ENCODE measurements at regions not wholly inside any gene's neighbourhood (a gene's known extent, or its start where the extent isn't known, plus 50 kb on each side); places are given as distances from the start of the nearest gene placed in this dataset.
"Not testable (repeated sequence)": the region's sequence is repeated elsewhere in the genome, so short reads cannot be mapped to it uniquely, and the experiment has no call there.

DNA sequence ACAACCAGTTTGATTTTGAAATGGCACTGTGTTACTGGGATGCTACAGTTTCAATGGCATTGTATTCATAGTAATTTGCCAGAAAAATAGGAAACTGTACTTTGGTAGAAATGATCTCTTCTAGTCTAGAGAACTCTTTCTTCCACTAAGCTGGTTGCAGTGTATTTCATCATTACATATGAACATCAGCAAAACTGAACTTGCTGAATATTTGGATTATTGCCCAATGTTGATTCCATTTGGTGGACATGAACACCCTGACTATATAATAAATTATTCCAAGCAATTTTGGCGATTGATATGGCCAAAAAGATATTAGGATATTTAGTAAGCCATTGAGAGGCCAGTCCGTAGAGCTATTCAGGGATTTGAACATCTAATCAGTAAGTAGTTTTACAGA is 191.8 kb upstream of the CXorf66 start:
- TF ChIP-seq, protein P1, sequence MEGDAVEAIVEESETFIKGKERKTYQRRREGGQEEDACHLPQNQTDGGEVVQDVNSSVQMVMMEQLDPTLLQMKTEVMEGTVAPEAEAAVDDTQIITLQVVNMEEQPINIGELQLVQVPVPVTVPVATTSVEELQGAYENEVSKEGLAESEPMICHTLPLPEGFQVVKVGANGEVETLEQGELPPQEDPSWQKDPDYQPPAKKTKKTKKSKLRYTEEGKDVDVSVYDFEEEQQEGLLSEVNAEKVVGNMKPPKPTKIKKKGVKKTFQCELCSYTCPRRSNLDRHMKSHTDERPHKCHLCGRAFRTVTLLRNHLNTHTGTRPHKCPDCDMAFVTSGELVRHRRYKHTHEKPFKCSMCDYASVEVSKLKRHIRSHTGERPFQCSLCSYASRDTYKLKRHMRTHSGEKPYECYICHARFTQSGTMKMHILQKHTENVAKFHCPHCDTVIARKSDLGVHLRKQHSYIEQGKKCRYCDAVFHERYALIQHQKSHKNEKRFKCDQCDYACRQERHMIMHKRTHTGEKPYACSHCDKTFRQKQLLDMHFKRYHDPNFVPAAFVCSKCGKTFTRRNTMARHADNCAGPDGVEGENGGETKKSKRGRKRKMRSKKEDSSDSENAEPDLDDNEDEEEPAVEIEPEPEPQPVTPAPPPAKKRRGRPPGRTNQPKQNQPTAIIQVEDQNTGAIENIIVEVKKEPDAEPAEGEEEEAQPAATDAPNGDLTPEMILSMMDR (IDR thresholded peaks at IDR 0.05; ENCODE audit: control insufficient read depth, extremely low read depth, insufficient read depth) = no peak
- no peak for DNase-seq (ENCODE audit: low read depth)
- no peak overlapping the region for H3K4me3 ChIP-seq (ENCODE audit: low read depth, low read length)

DNA sequence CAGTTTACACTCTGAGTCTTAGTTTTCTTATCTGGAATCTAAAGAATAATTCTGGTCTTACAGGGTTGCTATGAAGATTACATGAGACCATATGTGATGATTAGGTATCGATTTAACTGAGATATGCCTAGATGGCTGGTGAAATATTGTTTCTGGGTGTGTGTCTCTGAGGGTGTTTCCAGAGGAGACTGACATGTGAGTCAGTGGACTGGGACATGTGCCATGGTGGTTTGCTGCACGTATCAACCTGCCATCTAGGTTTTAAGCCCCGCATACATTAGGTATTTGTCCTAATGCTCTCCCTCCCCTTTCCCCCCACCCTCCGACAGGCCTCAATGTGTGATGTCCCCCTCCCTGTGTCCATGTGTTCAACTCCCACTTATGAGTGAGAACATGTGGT is 186.0 kb upstream of the CXorf66 start:
- no peak for DNase-seq (ENCODE audit: low read depth)
- no peak overlapping the region for H3K4me3 ChIP-seq (ENCODE audit: low read depth, low read length)
- TF ChIP-seq, protein P1 (IDR thresholded peaks at IDR 0.05; ENCODE audit: control insufficient read depth, extremely low read depth, insufficient read depth) = no peak

GRCh38 chrX:140149761-140150160 is 184.4 kb upstream of the CXorf66 start:
- TF ChIP-seq, protein P1 (IDR thresholded peaks at IDR 0.05; ENCODE audit: control insufficient read depth, extremely low read depth, insufficient read depth) = no peak
- no peak for DNase-seq (ENCODE audit: low read depth)
- no peak overlapping the region for H3K4me3 ChIP-seq (ENCODE audit: low read depth, low read length)

- TF ChIP-seq, protein P1 (IDR thresholded peaks at IDR 0.05; ENCODE audit: control insufficient read depth, extremely low read depth, insufficient read depth) = peak; percentile 46
- peak; percentile 3 for DNase-seq (ENCODE audit: low read depth)
- H3K4me3 ChIP-seq (ENCODE audit: low read depth, low read length) = no peak overlapping the region
Observed at GRCh38 chrX:140141444-140142029, 176.2 kb upstream of the CXorf66 start.

DNA sequence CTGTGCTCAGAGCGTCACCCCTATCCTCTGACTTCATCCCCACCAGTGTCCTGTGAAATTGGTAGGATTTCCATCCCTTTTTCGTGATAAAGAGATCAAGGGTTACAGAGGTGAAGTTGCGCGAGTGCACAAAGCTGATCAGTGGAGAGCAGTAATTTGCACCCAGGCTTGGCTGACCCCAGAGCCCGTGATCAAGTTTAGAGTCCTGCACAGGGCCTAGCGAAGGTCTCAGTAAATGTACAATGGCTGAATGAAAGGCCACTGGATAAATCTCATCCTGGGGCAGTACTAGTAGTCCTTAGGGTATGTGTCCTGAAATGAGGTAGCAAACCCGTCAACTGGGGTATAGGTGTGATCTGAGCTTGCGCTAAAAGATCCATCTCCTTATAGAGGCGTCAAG is 173.2 kb upstream of the CXorf66 start:
- H3K4me3 ChIP-seq (ENCODE audit: low read depth, low read length); DNase-seq (ENCODE audit: low read depth): not testable (repeated sequence)

GRCh38 chrX:140138065-140138464 is 172.7 kb upstream of the CXorf66 start:
- DNase-seq (ENCODE audit: low read depth); H3K4me3 ChIP-seq (ENCODE audit: low read depth, low read length): not testable (repeated sequence)

DNA sequence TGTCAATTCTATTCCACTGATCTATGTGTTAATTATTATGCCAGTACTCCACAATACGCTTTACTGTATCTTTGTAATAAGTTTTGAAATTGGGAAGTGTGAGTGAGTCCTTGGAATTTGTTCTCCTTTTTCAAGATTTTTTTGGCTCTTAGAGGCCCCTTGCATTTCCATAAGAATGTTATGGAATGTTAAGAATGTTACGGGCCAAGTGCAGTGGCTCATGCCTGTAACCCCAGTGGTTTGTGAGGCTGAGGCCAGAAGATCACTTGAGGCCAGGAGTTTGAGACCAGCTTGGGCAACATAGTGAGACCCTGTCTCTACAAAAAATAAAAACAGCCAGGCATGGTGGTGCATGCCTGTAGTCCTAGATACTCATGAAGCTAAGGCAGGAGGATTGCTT is 167.6 kb upstream of the CXorf66 start:
- TF ChIP-seq, protein P1 (IDR thresholded peaks at IDR 0.05; ENCODE audit: control insufficient read depth, extremely low read depth, insufficient read depth) = no peak
- DNase-seq (ENCODE audit: low read depth) = no peak
- no peak overlapping the region for H3K4me3 ChIP-seq (ENCODE audit: low read depth, low read length)

DNA sequence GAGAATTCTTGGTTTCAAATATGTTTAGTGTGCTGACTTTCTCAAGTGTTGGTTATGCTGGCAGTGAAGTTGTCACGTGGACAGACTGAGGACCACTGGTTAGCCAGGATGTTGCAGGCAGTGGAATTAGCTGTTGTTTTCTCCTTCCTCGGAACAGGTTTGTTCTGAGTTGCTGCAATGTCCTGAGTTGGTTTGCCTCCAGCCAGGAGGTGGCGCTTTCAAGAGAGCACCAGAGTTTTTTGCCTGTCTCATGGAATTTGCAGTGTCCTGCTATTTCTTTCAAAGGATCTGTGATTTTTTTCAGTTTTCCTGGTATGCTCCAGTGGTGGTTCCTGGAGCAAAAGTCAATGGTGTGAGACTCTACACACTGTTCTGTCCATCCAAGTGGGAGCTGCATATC is 158.1 kb upstream of the CXorf66 start:
- DNase-seq (ENCODE audit: low read depth) = no peak
- TF ChIP-seq, protein P1 (IDR thresholded peaks at IDR 0.05; ENCODE audit: control insufficient read depth, extremely low read depth, insufficient read depth) = peak; percentile 29
- no peak overlapping the region for H3K4me3 ChIP-seq (ENCODE audit: low read depth, low read length)

GRCh38 chrX:140114059-140114458 is 148.7 kb upstream of the CXorf66 start:
- H3K4me3 ChIP-seq (ENCODE audit: low read depth, low read length); DNase-seq (ENCODE audit: low read depth): not testable (repeated sequence)
